Endodermal cell (in vitro differentiated cells): ENCODE measurements at regions not wholly inside any gene's neighbourhood (a gene's known extent, or its start where the extent isn't known, plus 50 kb on each side); places are given as distances from the start of the nearest gene placed in this dataset.

Source experiments
- DNase-seq: peaks from one replicate; pipeline ENCODE4 v3.0.0-alpha.2; 2017
- H3K27ac ChIP-seq: 2 replicates; pipeline ENCODE4 v1.5.1; 2013; ENCODE audit warnings: mild to moderate bottlenecking, low read depth, low read length, moderate library complexity
- H3K27me3 ChIP-seq: 2 replicates; pipeline ENCODE4 v1.6.1; 2013; ENCODE audit warnings: mild to moderate bottlenecking, low read length, moderate library complexity; ENCODE audit not compliant: insufficient read depth, control insufficient read depth, poor library complexity, severe bottlenecking
- H3K36me3 ChIP-seq: 2 replicates; pipeline ENCODE4 v1.7.0; 2013; ENCODE audit warnings: mild to moderate bottlenecking, low read length, moderate library complexity; ENCODE audit not compliant: control insufficient read depth, insufficient read depth
- H3K4me1 ChIP-seq: one replicate; pipeline ENCODE4 v1.7.0; 2013; ENCODE audit warnings: low read length; ENCODE audit not compliant: control insufficient read depth, insufficient read depth
- H3K4me3 ChIP-seq: 2 replicates; pipeline ENCODE4 v1.5.1; 2013; ENCODE audit warnings: mild to moderate bottlenecking, low read length, moderate library complexity
- H3K9ac ChIP-seq: 2 replicates; pipeline ENCODE4 v1.6.1; 2013; ENCODE audit warnings: mild to moderate bottlenecking, low read length, moderate library complexity; ENCODE audit not compliant: poor library complexity, severe bottlenecking; ENCODE audit errors: extremely low read depth
- H3K9me3 ChIP-seq: 2 replicates; pipeline ENCODE4 v1.6.1; 2013; ENCODE audit warnings: mild to moderate bottlenecking, low read length, moderate library complexity; ENCODE audit not compliant: control insufficient read depth
- H3K27ac Mint-ChIP-seq: 2 replicates; pipeline ENCODE4 v1.8.0; 2020; ENCODE audit warnings: mixed read lengths
- H3K27me3 Mint-ChIP-seq: 2 replicates; pipeline ENCODE4 v1.8.0; 2021; ENCODE audit warnings: mild to moderate bottlenecking, mixed read lengths; ENCODE audit not compliant: insufficient read depth
- H3K36me3 Mint-ChIP-seq: 2 replicates; pipeline ENCODE4 v1.8.0; 2020; ENCODE audit warnings: low read depth, mixed read lengths
- H3K4me1 Mint-ChIP-seq: 2 replicates; pipeline ENCODE4 v1.8.0; 2020; ENCODE audit warnings: mixed read lengths
- H3K4me3 Mint-ChIP-seq: 2 replicates; pipeline ENCODE4 v1.8.0; 2020; ENCODE audit warnings: mild to moderate bottlenecking, moderate library complexity, mixed read lengths
- H3K9me3 Mint-ChIP-seq: 2 replicates; pipeline ENCODE4 v1.8.0; 2020; ENCODE audit warnings: mild to moderate bottlenecking, mixed read lengths
- WGBS, 2 experiments: methylation state at CpG; one replicate each; pipeline versions ENCODE4 v1.1.5 to v1.1.7; 2013; ENCODE audit warnings: missing lambda C conversion rate in 2 of 2, mixed read lengths in 1 of 2; ENCODE audit not compliant: insufficient coverage in 1 of 2, insufficient read length in 1 of 2; 5-methylcytosine and 5-hydroxymethylcytosine counted together
- TF ChIP-seq, protein P1 (sequence below): fragments of 200-600 bp; sonication (generic); conservative IDR thresholded peaks from 2 replicates; pipeline ENCODE4 v1.5.0; 2021; ENCODE audit warnings: antibody characterized with exemption, mild to moderate bottlenecking

- 83 to 91% methylated on average over 4 to 7 of the region's 7 CpGs for WGBS, 2 experiments
- Histone ChIP-seq H3K4me3 (no peak overlapping the region), H3K9me3 (no peaks in the 10 kb centered on the region), H3K4me1 (peaks cover 8% of the 10 kb centered on the region), H3K9ac (no peak overlapping the region), H3K36me3 (no peaks in the 10 kb centered on the region), H3K27ac (no peak overlapping the region), H3K27me3 (no peaks in the 10 kb centered on the region)
- TF ChIP-seq, protein P1, sequence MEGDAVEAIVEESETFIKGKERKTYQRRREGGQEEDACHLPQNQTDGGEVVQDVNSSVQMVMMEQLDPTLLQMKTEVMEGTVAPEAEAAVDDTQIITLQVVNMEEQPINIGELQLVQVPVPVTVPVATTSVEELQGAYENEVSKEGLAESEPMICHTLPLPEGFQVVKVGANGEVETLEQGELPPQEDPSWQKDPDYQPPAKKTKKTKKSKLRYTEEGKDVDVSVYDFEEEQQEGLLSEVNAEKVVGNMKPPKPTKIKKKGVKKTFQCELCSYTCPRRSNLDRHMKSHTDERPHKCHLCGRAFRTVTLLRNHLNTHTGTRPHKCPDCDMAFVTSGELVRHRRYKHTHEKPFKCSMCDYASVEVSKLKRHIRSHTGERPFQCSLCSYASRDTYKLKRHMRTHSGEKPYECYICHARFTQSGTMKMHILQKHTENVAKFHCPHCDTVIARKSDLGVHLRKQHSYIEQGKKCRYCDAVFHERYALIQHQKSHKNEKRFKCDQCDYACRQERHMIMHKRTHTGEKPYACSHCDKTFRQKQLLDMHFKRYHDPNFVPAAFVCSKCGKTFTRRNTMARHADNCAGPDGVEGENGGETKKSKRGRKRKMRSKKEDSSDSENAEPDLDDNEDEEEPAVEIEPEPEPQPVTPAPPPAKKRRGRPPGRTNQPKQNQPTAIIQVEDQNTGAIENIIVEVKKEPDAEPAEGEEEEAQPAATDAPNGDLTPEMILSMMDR = no peak
- peaks cover 28% of the 10 kb centered on the region for H3K4me1 Mint-ChIP-seq
- H3K27me3 Mint-ChIP-seq = peaks cover 7% of the 10 kb centered on the region
- no peak overlapping the region for H3K4me3 Mint-ChIP-seq
- H3K27ac Mint-ChIP-seq = no peak overlapping the region
- no peaks in the 10 kb centered on the region for H3K9me3 Mint-ChIP-seq
- no peaks in the 10 kb centered on the region for H3K36me3 Mint-ChIP-seq
- DNase-seq = no peak
These were observed 79.6 kb upstream of the SKOR2 start for GRCh38 chr18:47331026-47331425.

GRCh38 chr18:47323158-47323557, 71.7 kb upstream of the SKOR2 start:
- Histone ChIP-seq H3K4me1 (peaks cover 6% of the 10 kb centered on the region), H3K27ac (no peak overlapping the region), H3K9me3 (no peaks in the 10 kb centered on the region), H3K4me3 (no peak overlapping the region), H3K36me3 (no peaks in the 10 kb centered on the region), H3K27me3 (peaks cover 5% of the 10 kb centered on the region), H3K9ac (no peak overlapping the region)
- no peaks in the 10 kb centered on the region for H3K36me3 Mint-ChIP-seq
- WGBS, 2 experiments = 81 to 100% methylated on average over 3 of the region's 3 CpGs
- no peak for DNase-seq
- no peak overlapping the region for H3K4me3 Mint-ChIP-seq
- H3K9me3 Mint-ChIP-seq = no peaks in the 10 kb centered on the region
- H3K27ac Mint-ChIP-seq = no peak overlapping the region
- TF ChIP-seq, protein P1 = no peak
- H3K4me1 Mint-ChIP-seq = peaks cover 15% of the 10 kb centered on the region
- H3K27me3 Mint-ChIP-seq = peaks cover 13% of the 10 kb centered on the region

DNA sequence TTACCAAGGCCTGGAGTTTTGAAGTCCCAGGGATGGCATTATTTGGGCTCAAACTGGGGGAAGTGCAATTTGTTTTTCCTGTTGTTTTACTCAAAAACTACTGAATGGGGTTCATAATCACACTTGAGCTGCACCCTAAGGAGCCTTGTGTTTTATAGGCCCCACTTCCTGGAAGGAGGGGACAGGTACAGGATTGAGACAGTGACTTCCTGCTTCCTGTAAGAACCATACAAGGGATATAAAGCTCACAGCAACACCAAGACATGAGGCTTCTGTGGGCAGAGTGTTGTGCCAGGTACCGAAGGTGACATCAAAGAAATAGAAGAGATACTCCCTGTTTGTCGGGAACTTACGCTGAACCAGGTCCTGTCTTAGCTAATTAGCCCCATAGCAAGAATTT, 70.4 kb upstream of the SKOR2 start:
- H3K9me3 ChIP-seq = no peaks in the 10 kb centered on the region
- H3K9me3 Mint-ChIP-seq = no peaks in the 10 kb centered on the region
- peaks cover 23% of the 10 kb centered on the region for H3K27me3 Mint-ChIP-seq
- no peak overlapping the region for H3K9ac ChIP-seq
- H3K27me3 ChIP-seq = peaks cover 5% of the 10 kb centered on the region
- WGBS, 2 experiments = 84 to 89% methylated on average over 3 of the region's 3 CpGs
- H3K27ac Mint-ChIP-seq = no peak overlapping the region
- DNase-seq = no peak
- peaks cover 6% of the 10 kb centered on the region for H3K4me1 Mint-ChIP-seq
- H3K4me3 ChIP-seq = no peak overlapping the region
- no peak overlapping the region for H3K4me3 Mint-ChIP-seq
- no peaks in the 10 kb centered on the region for H3K4me1 ChIP-seq
- TF ChIP-seq, protein P1 = no peak
- H3K36me3 ChIP-seq = no peaks in the 10 kb centered on the region
- H3K36me3 Mint-ChIP-seq = no peaks in the 10 kb centered on the region
- no peak overlapping the region for H3K27ac ChIP-seq
